Testis (tissue), 2 donors: ENCODE measurements at regions not wholly inside any gene's neighbourhood (a gene's known extent, or its start where the extent isn't known, plus 50 kb on each side); places are given as distances from the start of the nearest gene placed in this dataset.

ENCODE experiments used
- DNase-seq: peaks from one replicate; pipeline ENCODE4 v3.0.0-alpha.2; 2019
- H3K27ac ChIP-seq, 2 donors: fragments of 200-600 bp; sonication (generic); one replicate each; pipeline ENCODE4 v1.5.1; 2019
- H3K27me3 ChIP-seq: fragments of 200-600 bp; sonication (generic); one replicate; pipeline ENCODE4 v1.5.1; 2019
- H3K36me3 ChIP-seq: fragments of 200-600 bp; sonication (generic); one replicate; pipeline ENCODE4 v1.5.1; 2017; ENCODE audit warnings: low read depth; ENCODE audit errors: missing control alignments
- H3K4me1 ChIP-seq: fragments of 200-600 bp; sonication (generic); one replicate; pipeline ENCODE4 v1.5.1; 2019
- H3K4me3 ChIP-seq, 2 donors: fragments of 200-600 bp; sonication (generic); one replicate each; pipeline ENCODE4 v1.5.1; 2017 to 2019
- H3K9me3 ChIP-seq: fragments of 200-600 bp; sonication (generic); one replicate; pipeline ENCODE4 v1.5.1; 2017
- CTCF ChIP-seq, 3 experiments: fragments of 450-650 bp in 2 of 3; fragments of 200-600 bp in 1 of 3; sonication (generic) in 1 of 3; IDR thresholded peaks; one replicate each; pipeline ENCODE4 v1.5.1; 2016 to 2019; ENCODE audit warnings: antibody characterized with exemption in 3 of 3, mild to moderate bottlenecking in 2 of 3, moderate library complexity in 1 of 3
- POLR2A ChIP-seq: fragments of 450-650 bp; IDR thresholded peaks from one replicate; pipeline ENCODE4 v1.6.1; 2017; ENCODE audit warnings: antibody characterized with exemption, mild to moderate bottlenecking, moderate library complexity
- WGBS, 2 donors: methylation state at CpG; one replicate each; pipeline ENCODE4 v1.1.5; 2018; 5-methylcytosine and 5-hydroxymethylcytosine counted together
- intact Hi-C: fragments of 100-400 bp; cut with DNase I; formaldehyde crosslinking; loops from one replicate; pipeline ENCODE4 v1.15.1; 2023; ENCODE audit warnings: low total_unique reads

- TF ChIP-seq POLR2A (no peak), CTCF (IDR thresholded peaks at IDR 0.05) (no peak)
- Histone ChIP-seq H3K9me3 (no peaks in the 10 kb centered on the region), H3K27ac (no peak overlapping the region), H3K36me3 (no peaks in the 10 kb centered on the region), H3K4me1 (no peaks in the 10 kb centered on the region), H3K27me3 (no peaks in the 10 kb centered on the region), H3K4me3 (no peak overlapping the region)
- no peak for DNase-seq
- 90 to 93% methylated on average over 4 of the region's 4 CpGs for WGBS, 2 donors
- intact Hi-C loops, result no loop called here
Measured at GRCh38 chr12:18922851-18923250, 184.9 kb downstream of the CAPZA3 start.

- 83 to 85% methylated on average over 3 of the region's 3 CpGs for WGBS, 2 donors
Measured at GRCh38 chr12:18923721-18924120, 185.8 kb downstream of the CAPZA3 start.

GRCh38 chr12:18926188-18926587 lies 188.3 kb downstream of the CAPZA3 start:
- intact Hi-C loops, result no loop called here
- H3K4me3 ChIP-seq, result no peak overlapping the region
- no peak for DNase-seq
- no peaks in the 10 kb centered on the region for H3K4me1 ChIP-seq
- no peaks in the 10 kb centered on the region for H3K9me3 ChIP-seq
- no peak overlapping the region for H3K27ac ChIP-seq
- H3K36me3 ChIP-seq, result no peaks in the 10 kb centered on the region
- H3K27me3 ChIP-seq, result no peaks in the 10 kb centered on the region
- TF ChIP-seq POLR2A, result no peak
- no peak for TF ChIP-seq CTCF (IDR thresholded peaks at IDR 0.05)
- WGBS, 2 donors, result 88 to 92% methylated on average over 7 of the region's 7 CpGs

More at GRCh38 chr12:18923721-18924120, 185.8 kb downstream of the CAPZA3 start:
- Histone ChIP-seq H3K27me3 (no peaks in the 10 kb centered on the region), H3K9me3 (no peaks in the 10 kb centered on the region), H3K4me3 (no peak overlapping the region), H3K36me3 (no peaks in the 10 kb centered on the region), H3K27ac (no peak overlapping the region), H3K4me1 (no peaks in the 10 kb centered on the region)
- intact Hi-C loops, result no loop called here
- TF ChIP-seq POLR2A (no peak), CTCF (IDR thresholded peaks at IDR 0.05) (no peak)
- DNase-seq, result no peak

GRCh38 chr12:18932211-18932610 lies 194.3 kb downstream of the CAPZA3 start:
- H3K27me3 ChIP-seq, result no peaks in the 10 kb centered on the region
- no peak for DNase-seq
- H3K9me3 ChIP-seq, result no peaks in the 10 kb centered on the region
- H3K36me3 ChIP-seq, result no peaks in the 10 kb centered on the region
- no peak overlapping the region for H3K27ac ChIP-seq
- no peaks in the 10 kb centered on the region for H3K4me1 ChIP-seq
- intact Hi-C loops, result no loop called here
- 38 to 53% methylated on average over 2 of the region's 2 CpGs for WGBS, 2 donors
- H3K4me3 ChIP-seq, result no peak overlapping the region
- TF ChIP-seq CTCF (IDR thresholded peaks at IDR 0.05) (no peak), POLR2A (no peak)

GRCh38 chr12:18932715-18933114 lies 194.8 kb downstream of the CAPZA3 start:
- H3K27ac ChIP-seq, result no peak overlapping the region
- 52 to 65% methylated on average over 2 of the region's 2 CpGs for WGBS, 2 donors
- no peak for DNase-seq
- no peaks in the 10 kb centered on the region for H3K27me3 ChIP-seq
- TF ChIP-seq POLR2A (no peak), CTCF (IDR thresholded peaks at IDR 0.05) (no peak)
- intact Hi-C loops, result no loop called here
- H3K4me1 ChIP-seq, result no peaks in the 10 kb centered on the region
- no peaks in the 10 kb centered on the region for H3K36me3 ChIP-seq
- H3K9me3 ChIP-seq, result no peaks in the 10 kb centered on the region
- no peak overlapping the region for H3K4me3 ChIP-seq
